GM18508 (cell line): ENCODE measurements at regions not wholly inside any gene's neighbourhood (a gene's known extent, or its start where the extent isn't known, plus 50 kb on each side); places are given as distances from the start of the nearest gene placed in this dataset.
A peak's percentile ranks its signal among the peaks of the same experiment; 100 is the strongest.
"Not testable (repeated sequence)": the region's sequence is repeated elsewhere in the genome, so short reads cannot be mapped to it uniquely, and the experiment has no call there.

Experiments used
- ATAC-seq: cut with Tn5 transposase; IDR thresholded peaks from one replicate; pipeline ENCODE4 v1.9.1; 2021; ENCODE audit warnings: moderate number of reproducible peaks; ENCODE audit not compliant: insufficient read depth, unreplicated experiment

DNA sequence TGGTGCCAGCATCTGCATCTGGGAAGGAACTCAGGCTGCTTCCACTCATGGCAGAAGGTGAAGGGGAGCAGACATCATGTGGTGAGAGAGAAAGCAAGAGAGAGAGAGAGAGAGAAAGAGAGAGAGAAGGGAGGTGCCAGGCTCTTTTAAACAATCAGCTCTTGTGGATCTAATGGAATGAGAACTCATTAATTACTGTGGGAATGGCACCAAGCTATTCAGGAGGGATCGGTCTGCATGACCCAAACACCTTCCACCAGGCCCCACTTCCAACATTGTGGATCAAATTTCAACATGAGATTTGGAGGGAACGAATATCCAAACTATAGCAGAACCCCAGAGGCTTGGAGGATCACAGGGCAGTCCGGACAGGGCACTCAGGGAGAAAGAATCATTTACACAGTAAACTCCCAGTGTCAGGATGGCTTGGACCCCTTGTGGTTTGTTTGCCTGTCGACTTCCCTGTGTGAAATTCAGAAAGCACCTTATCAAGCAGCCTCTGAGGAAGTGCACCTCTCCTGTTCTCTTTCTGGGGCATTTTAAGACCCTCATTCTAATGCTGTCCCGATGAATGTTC lies 308.5 kb downstream of the REEP3 start:
- no peak for ATAC-seq

DNA sequence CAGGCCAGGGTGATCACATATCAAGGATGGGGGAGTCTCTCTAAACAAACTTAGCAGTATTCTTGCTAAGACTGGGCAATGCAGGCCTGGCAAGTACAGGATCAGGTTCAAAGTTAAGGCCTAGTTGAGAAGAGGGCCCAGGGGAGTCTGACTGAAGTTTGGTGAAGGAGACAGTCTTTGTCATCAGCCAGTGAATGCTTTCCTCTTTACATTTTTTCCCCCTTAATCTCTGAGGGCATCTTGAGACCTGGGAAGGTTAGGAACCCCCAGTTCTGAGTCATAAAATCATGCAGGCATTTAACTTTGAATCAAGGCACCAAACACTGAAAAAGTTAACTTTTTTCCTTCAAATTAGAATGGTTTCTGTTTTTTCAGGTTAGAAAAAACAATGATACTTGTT lies 311.5 kb downstream of the REEP3 start:
- ATAC-seq, result no peak

DNA sequence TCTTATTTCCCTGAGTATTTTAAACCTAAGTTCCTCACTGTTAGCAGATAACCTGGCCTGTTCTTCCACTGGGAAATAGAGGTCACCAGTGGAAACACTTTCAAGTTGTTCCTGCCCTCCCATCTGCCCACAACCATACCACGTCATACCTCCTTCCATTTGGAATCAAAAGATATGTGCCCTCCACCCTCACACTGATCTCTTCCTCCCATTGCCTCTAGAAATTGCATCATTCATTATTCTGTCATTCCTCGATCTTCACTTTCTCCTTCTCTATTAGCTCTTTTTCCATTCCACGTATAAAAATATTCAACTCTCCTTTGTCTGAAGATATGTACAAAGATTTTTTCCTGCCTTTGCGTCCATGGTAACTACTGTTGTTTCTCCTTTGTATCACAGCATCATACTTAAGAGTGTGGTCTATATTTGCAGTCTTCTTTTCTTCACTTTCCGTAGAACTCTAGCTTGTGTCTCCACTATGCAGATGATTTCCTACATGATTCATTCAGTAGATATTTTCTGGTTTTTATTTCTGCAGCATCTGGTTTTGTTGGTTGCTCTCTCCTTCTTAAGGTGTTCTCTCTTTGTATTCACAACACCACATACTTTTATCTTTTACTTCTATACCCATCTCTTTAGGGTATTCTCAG lies 312.3 kb downstream of the REEP3 start:
- ATAC-seq, result no peak

DNA sequence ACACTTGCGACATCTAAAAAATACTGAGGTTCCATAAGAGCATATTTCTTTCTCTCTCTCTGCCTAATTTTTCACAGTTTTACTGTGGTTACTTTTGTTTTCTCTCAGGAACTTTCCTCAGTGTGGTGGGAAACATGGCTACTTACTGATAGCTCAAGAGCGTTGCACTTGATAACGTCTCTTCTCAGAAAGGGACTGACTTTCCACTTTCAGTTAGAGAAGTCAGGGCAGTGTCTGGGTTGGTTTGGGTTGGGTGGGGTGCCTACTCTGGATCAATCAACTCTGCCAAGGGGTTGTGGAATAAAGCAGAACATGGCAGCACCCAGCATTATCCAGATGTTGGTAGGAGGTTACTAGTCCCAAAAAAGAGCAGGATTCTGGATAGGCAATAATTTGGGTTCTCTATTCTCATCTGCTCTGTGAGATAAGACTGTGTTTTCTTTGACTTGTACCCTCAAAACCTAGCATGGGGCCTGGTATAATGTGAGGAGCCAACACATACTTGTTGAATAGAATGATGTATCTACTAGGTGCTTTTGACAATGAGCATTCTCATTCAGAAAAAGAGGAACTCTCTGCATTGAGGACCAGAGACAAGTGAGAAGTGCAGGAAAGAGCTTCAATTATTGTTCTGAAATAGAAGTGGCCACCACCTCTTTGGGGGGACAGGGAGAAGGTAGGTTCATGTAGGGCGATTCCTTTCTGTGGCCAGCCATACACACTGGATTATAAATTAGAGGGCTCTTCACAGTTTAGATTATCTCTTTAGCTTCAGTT lies 315.7 kb downstream of the REEP3 start:
- ATAC-seq, result no peak

DNA sequence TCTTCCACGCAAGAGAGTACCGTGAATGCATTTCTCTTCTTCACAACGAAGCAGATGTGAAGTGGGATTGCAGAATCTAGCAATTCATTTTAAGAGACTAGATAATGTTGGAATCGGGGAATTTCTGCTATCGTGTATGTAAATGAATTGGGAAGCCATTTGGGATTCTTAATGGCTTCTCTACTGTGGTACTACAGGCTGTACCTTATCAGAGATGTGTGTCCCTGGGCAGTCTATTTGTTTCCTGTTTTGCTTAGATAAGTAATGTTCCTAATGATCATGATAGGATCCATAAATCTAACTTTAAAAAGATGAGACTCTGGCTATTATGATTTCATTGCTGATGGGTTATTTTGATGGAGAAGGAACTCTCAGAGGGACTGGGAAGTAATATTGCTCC lies 320.6 kb downstream of the REEP3 start:
- no peak for ATAC-seq

DNA sequence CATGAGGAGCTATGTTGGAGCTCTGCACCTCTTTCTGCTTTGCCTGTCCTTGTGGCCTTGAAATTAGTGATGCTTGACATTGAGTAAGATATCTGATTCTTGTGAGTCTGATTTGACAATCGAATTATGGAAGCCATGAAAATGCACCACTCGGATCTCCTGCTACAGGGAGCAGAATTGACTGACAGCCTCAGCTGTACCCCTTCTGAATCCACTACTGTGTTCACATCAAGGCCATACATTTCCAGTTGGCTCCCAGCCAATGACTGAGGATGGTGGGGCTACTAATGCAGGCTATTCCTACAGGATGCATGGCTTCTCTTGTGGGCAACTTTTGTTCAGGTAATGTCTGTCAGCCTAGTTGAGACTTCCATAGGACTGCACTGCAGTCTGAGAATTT lies 321.9 kb downstream of the REEP3 start:
- ATAC-seq, result no peak

DNA sequence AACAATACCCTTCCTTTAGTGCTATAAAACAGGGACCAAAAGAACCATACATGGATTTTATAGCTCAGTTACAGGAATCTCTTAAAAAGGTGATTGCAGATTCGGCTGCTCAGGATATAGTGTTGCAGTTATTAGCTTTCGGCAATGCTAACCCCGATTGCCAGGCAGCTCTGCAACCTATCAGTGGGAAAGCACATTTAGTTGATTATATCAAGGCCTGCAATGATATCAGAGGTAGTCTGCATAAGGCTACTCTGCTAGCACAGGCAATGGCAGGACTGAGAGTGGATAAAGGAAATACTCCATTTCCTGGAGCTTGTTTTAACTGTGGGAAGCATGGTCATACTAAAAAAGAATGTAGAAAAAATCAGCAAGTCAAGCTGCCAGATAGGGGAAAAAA lies 327.7 kb downstream of the REEP3 start:
- not testable (repeated sequence) for ATAC-seq

DNA sequence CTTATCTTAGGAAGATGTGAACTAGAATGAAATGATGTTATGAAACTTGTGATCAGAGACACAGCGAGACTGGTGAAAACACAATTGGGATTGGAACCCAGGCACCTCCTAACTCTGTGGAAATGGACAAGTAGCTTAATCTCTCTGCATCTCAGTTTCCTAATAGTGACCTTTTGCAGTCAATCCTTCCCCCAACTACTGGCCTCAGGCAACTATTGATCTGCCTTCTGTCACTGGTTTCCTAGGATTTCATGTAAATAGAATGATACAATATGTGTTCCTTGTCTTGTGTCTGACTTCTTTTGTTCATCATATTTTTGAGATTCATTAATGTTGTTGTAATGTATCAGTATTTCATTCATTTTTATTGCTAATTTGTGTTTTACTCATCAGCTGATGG lies 341.7 kb downstream of the REEP3 start:
- ATAC-seq, result no peak

DNA sequence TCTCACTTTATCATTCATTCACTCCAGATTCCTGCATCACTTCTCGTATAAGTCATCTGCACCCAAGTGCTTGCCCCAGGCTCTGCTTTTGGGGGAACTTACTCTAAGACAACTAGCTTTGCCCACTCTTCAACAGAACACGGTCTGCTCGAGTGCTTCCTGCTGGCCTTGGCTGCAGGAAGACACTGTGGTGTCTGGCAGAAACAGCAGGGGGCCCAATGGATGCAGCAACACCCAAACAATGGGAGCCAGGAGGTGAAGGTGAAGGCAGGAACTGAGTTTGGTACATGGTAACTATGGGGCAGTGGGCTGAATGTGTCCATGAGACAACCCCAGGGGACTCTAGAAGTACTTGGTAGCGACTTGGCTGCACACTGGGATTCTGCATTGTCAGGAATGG lies 344.0 kb downstream of the REEP3 start:
- no peak for ATAC-seq

DNA sequence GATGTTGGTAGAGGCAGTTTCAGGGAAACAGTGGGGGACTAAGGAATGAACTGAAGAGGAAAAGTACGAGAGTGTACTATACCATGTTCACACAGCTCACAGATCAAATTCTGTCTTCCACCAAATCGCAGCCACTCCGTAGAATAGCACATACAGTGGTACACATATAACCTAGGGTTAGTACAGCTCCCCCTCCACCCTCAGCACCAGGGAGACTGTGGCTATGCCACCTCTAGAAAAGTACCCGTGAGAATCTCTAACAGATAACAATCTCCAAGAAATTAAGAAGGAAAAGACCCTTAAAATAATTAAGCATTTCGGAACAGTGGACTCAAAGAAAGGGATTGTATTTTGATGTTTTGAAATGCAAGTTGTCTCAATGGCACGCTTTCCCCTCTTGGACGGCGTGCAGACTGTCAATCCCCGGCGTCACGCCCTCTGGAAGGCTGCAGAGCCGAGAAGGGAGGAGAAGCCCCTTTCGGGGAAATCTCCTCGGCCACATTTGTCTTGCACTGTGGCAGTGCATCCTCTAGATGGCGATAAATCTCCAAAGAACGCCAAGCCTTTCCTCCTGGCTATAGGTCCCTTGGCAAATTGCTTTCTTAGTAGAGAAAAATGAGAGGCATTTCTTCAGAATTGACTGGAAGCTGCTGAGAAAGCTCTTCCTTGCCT lies 345.0 kb downstream of the REEP3 start:
- peak; percentile 49 for ATAC-seq

DNA sequence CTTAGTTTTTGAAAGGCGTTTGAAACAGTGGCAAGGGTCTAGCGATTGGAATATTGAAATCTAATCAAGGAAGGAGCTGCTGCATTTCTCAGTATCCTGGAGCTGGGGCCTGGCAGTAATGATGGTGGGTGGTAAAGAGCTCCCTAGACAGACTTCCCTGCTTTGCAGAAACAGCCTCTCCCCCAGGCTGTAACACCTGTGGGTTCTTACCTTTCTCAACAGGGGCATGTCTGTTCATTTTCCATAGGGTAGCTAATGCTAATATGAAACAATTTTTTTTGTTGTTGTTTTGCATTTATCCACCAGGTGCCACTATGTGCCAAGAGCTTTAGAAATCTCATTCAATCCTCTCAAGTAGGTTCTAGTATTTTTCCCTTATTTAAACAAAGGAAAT lies 345.5 kb downstream of the REEP3 start:
- ATAC-seq, result peak; percentile 53

DNA sequence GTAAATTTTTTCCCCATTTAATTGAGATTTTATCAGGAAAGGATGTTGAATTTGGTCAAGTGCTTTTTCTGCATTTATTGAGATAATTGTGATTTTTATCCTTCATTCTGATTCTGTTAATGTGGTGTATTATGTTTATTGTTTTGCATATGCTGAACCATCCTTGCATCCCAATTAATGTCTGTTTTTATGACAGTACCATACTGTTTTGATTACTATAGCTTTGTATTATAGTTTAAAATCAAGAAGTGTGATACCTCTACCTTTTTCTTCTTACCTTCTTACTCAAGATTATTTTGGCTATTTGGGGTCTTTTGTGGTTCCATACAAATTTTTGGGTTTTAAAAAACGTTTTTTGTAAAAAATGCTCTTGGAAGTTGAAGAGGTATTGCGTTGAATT lies 357.2 kb downstream of the REEP3 start:
- no peak for ATAC-seq

DNA sequence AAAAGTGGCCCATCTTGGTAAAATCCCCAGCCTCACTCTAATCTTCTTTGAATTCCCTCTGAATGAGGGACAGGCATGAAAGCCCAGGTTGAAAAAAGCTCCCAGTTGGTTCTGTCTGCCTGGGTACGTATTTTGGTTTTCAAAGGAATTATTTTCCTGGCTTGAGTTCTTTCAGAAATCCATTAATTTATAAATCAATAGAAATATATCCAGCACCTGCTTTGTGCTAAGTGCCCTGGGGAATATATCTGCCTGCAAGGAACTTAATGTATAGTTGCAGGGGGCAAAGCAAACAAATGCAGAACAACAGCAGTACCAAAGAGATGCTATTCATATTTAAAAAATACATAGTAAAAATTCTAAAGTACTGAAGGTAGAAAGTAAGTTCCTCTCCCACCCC lies 362.7 kb downstream of the REEP3 start:
- no peak for ATAC-seq

DNA sequence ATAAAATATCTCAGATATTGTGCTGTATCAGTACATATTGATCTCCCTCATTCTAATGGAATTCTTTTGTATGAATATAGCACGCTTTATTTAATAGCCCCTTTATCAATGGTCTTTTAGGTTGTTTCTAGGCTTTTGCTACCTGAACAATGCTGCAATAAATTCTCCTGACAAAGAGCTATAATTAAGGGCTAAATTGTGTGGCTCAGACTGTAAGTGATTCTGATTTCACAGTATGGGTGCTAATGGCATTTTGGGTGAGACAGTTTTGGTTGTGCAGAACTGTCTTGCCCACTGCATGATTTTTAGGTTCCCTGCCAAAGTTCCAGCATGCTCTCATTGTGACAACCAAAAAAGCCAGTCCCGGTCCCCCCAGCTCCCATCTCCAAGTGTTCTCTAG lies 363.2 kb downstream of the REEP3 start:
- ATAC-seq, result no peak

DNA sequence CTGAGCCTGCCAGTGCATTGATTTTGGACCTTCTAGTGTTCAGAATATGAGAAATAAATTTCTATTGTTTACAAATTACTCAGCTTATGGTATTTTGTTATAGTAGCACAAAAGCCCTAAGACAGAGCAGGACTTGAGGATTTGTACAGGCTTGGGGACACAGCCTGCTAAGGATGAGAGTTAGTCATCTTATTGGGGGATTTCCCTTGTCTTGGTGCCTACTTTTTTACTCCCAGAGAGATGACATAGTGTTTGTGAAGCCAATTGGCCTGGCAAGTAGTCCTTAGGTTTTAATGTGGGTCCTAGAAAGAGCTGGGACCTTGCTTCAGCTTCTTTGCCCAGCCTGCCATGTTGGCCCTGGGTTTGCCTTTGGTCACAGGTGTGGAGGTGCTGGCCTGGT lies 364.0 kb downstream of the REEP3 start:
- ATAC-seq, result no peak

DNA sequence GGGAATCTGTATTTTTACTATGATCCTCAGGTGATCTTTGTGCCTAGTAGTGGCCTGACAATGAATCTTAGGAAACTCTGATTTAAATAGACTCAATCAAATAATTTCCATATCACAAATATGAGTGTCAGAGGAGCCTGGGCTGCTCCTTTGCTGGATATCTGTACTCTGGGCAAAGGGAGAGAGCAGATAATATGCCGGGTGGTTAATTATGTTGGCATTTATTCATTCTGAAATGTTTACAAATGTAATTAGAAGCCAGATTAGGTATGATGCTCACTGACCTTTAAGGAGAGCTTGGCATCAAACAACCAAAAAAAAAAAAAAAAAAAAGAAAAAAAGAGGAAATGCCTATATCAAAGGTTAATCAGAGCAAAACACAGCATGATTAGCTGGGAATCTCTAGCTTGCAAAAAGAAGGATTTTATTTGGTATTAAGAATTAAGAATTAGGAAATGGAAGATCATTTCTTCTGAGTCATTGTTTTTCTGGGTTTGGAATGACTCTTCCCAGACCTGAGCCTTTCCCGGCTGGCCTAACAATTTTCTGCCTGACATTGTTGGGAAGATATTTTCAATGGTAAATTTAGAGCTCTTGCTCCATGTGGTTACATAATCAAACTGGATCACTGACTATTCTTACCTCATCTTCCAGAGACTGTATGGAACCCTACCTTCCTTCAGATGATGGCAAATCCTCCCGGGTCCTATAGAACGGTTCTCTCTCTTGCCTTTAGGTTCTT lies 365.3 kb downstream of the REEP3 start:
- no peak for ATAC-seq

DNA sequence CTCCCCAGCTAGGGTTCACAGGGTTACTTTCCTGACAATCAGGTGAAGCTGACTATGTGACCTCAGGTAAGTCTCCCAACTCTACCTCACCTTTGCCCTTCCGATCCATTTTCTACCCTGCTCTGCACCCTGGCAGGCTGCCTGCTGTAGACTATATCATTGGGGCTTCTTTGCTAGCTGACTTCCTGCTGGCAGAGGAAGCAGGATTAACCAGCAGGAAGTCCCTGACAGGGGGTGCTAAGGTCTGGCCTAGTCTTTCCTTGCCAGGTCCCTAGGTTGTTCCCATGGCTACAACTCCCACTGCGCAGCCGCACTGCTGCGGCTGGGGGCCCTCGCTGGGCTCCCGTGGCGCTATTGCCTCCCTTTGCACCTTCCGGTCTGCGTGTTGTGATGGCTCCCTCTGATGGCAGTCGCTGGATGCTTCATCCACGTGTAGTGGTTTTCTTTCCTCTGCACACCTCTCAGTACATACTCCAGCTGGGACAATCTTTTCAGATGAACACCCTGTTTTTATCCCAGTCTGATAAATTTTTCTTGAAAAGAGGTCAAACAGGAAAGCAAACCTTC lies 365.9 kb downstream of the REEP3 start:
- ATAC-seq, result no peak

DNA sequence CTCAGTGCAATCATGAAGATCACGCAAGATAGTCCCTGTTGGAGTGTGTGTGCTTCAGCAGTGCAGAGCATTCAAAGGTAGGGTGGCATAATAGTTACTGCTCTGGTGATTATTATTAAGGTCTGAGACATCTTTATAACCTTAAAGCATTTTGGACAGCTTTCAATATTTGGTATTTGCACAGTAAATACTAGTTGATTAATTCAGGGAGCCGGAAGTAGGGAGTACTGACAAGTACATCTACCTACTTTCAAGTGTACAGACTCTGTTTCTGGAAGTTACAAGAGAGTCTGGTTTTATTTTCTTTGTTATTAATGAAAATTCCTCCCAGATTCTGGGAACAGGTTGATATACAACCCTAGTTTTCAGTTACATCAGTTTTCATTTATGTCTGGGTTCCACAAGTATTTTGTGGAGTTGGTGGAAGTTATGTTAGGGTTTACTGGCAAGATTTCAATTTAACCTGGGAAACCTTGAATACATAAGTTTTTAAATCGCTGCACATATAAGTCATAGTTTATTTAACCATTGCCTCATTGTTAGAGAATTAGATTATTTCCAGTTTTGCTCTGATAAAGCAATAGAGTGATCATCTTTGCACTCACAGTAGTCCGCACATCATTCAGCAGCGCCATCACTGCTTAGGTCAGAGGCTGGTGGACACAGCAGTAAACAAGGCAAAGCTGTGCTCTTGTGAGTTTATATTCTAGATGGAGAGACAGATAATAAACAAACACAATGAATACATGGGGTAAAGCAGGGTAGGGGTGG lies 366.6 kb downstream of the REEP3 start:
- no peak for ATAC-seq

DNA sequence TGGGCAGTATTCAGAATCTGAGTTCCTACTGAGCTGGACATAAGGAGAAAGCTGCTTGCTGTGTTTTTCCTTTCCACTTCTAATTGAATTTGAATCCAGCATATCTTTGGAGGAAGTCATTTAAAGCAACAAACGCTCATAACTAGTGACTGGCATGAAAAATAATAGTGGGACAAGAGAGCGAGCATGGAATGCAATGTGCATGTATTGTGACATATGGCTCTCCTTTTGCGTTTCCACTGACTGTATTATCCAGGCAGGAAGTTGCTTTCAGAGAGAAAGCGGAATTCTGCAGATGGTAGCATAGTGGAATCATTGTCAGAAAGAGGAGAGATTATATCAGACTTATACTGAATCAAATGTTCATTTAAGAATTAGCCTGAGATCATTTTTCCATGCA lies 368.6 kb downstream of the REEP3 start:
- ATAC-seq, result no peak

DNA sequence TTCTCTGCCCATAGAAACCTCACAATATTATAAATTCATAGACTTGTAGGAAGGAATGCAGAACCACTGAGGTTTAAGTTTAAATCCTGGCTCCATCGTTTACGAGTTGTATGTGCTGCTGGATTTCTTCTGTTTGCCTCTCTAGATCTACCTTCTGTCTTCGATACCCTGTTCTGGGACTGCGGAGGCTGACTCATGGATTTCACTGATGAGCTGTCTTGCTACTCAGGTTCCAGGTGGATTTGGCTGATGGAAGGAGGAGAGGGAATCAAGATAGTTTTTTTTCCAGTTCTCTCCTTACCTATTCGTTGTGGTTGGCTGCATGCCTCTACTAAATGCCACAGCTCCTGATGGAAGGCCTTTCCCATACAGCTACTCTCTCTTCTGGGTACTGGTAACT lies 375.8 kb downstream of the REEP3 start:
- ATAC-seq, result no peak
